Keratinocyte (primary cell): ENCODE measurements at regions not wholly inside any gene's neighbourhood (a gene's known extent, or its start where the extent isn't known, plus 50 kb on each side); places are given as distances from the start of the nearest gene placed in this dataset.

Experiments
- DNase-seq: peaks from one replicate; pipeline ENCODE4 v3.0.0-alpha.2; 2011; ENCODE audit warnings: low read depth, missing footprints, low spot score
- FAIRE-seq: peaks from 2 replicates; lab custom pipeline; 2011; peaks lifted over from hg19 to GRCh38; lab: Jason Lieb, UNC
- H2AFZ ChIP-seq: 2 replicates; pipeline ENCODE4 v1.6.0; 2012; ENCODE audit warnings: low read length, control low read depth, inconsistent platforms; ENCODE audit not compliant: control insufficient read depth
- H3K27ac ChIP-seq: 2 replicates; pipeline ENCODE4 v1.5.1; 2011; ENCODE audit warnings: low read length; ENCODE audit not compliant: control insufficient read depth, insufficient read depth
- H3K27me3 ChIP-seq: 3 replicates; pipeline ENCODE4 v1.6.0; 2011; ENCODE audit warnings: low read length; ENCODE audit not compliant: control insufficient read depth, insufficient read depth; ENCODE audit errors: extremely low read depth
- H3K36me3 ChIP-seq, 2 experiments: 2 replicates in 1 of 2; 3 replicates in 1 of 2; pipeline ENCODE4 v1.5.1; 2011; ENCODE audit warnings: low read length in 2 of 2, mild to moderate bottlenecking in 1 of 2; ENCODE audit not compliant: control insufficient read depth in 2 of 2, insufficient read depth in 2 of 2; ENCODE audit errors: extremely low read depth in 1 of 2
- H3K4me1 ChIP-seq: 3 replicates; pipeline ENCODE4 v1.5.1; 2011; ENCODE audit warnings: low read length; ENCODE audit not compliant: control insufficient read depth, insufficient read depth; ENCODE audit errors: extremely low read depth
- H3K4me2 ChIP-seq: 3 replicates; pipeline ENCODE4 v1.6.0; 2011; ENCODE audit warnings: low read depth, low read length; ENCODE audit not compliant: control insufficient read depth, insufficient read depth; ENCODE audit errors: extremely low read depth
- H3K4me3 ChIP-seq, 3 experiments: fragments of 200-600 bp in 1 of 3; sonication (generic) in 1 of 3; 2 replicates in 2 of 3; 3 replicates in 1 of 3; pipeline ENCODE4 v1.5.1; 2011 to 2016; ENCODE audit warnings: low read length in 3 of 3, mild to moderate bottlenecking in 3 of 3, control low read depth in 2 of 3, inconsistent platforms in 1 of 3, low read depth in 1 of 3, mixed read lengths in 1 of 3, mixed run types in 1 of 3, moderate library complexity in 1 of 3; ENCODE audit not compliant: control insufficient read depth in 2 of 3, insufficient read depth in 2 of 3; ENCODE audit errors: extremely low read depth in 1 of 3
- H3K79me2 ChIP-seq: 2 replicates; pipeline ENCODE4 v1.6.0; 2012; ENCODE audit warnings: low read length; ENCODE audit not compliant: control insufficient read depth, insufficient read depth
- H3K9ac ChIP-seq: 3 replicates; pipeline ENCODE4 v1.6.0; 2011; ENCODE audit warnings: low read length; ENCODE audit not compliant: control insufficient read depth, insufficient read depth; ENCODE audit errors: extremely low read depth
- H3K9me1 ChIP-seq: 3 replicates; pipeline ENCODE4 v1.6.0; 2011; ENCODE audit warnings: low read length; ENCODE audit not compliant: control insufficient read depth, insufficient read depth; ENCODE audit errors: extremely low read depth
- H3K9me3 ChIP-seq: 2 replicates; pipeline ENCODE4 v1.5.1; 2012; ENCODE audit warnings: low read depth, low read length; ENCODE audit not compliant: control insufficient read depth
- H4K20me1 ChIP-seq: 3 replicates; pipeline ENCODE4 v1.6.0; 2011; ENCODE audit warnings: low read length; ENCODE audit not compliant: control insufficient read depth, insufficient read depth; ENCODE audit errors: extremely low read depth
- CTCF ChIP-seq, 3 experiments: IDR thresholded peaks in 1 of 3; conservative IDR thresholded peaks in 1 of 3; optimal IDR thresholded peaks in 1 of 3; 2 replicates in 2 of 3; 3 replicates in 1 of 3; pipeline versions ENCODE3 to v1.5.1; 2011; ENCODE audit warnings: low read length in 3 of 3, mild to moderate bottlenecking in 3 of 3, moderate library complexity in 2 of 3, control low read depth in 1 of 3, inconsistent platforms in 1 of 3; ENCODE audit not compliant: insufficient read depth in 2 of 3; ENCODE audit errors: extremely low read depth in 1 of 3
- EZH2 ChIP-seq: IDR thresholded peaks from one replicate; pipeline ENCODE4 v1.6.1; 2012; ENCODE audit warnings: inconsistent platforms, mild to moderate bottlenecking, low read length, moderate library complexity
- dilution Hi-C: fragments of 300-500 bp; cut with MboI; formaldehyde crosslinking; loops from one replicate; pipeline ENCODE4 v1.7.0; 2020; ENCODE audit warnings: low sequenced_read_pairs; ENCODE audit not compliant: extremely low pct_ligation_motif_present

- dilution Hi-C loops: no loop called here
- H3K9me3 ChIP-seq: no peaks in the 10 kb centered on the region
- no peak overlapping the region for H3K4me2 ChIP-seq
- no peaks in the 10 kb centered on the region for H3K36me3 ChIP-seq
- peaks cover 31% of the 10 kb centered on the region for H3K4me1 ChIP-seq
- no peak for DNase-seq
- no peaks in the 10 kb centered on the region for H3K27me3 ChIP-seq
- H3K9me1 ChIP-seq: no peaks in the 10 kb centered on the region
- H2AFZ ChIP-seq: no peak overlapping the region
- FAIRE-seq: no peak
- no peak overlapping the region for H3K4me3 ChIP-seq
- H4K20me1 ChIP-seq: no peaks in the 10 kb centered on the region
- TF ChIP-seq CTCF (optimal IDR thresholded peaks at IDR 0.05 in 1 of 3, IDR thresholded peaks at IDR 0.05 in 1 of 3, conservative IDR thresholded peaks at IDR 0.05 in 1 of 3; ENCODE audit: extremely low read depth in 1 of 3, insufficient read depth in 2 of 3, low read length in 3 of 3) (no peak), EZH2 (no peak)
- H3K79me2 ChIP-seq: no peaks in the 10 kb centered on the region
- no peak overlapping the region for H3K9ac ChIP-seq
- H3K27ac ChIP-seq: no peak overlapping the region
Observed at GRCh38 chr21:38995731-38996130, 187.5 kb downstream of the PSMG1 start.

- FAIRE-seq (no peak), DNase-seq (no peak)
- TF ChIP-seq EZH2 (no peak), CTCF (optimal IDR thresholded peaks at IDR 0.05 in 1 of 3, IDR thresholded peaks at IDR 0.05 in 1 of 3, conservative IDR thresholded peaks at IDR 0.05 in 1 of 3; ENCODE audit: extremely low read depth in 1 of 3, insufficient read depth in 2 of 3, low read length in 3 of 3) (no peak)
- Histone ChIP-seq H3K9me1 (no peaks in the 10 kb centered on the region), H3K4me2 (no peak overlapping the region), H3K4me1 (peaks cover 31% of the 10 kb centered on the region), H3K36me3 (no peaks in the 10 kb centered on the region), H3K9ac (no peak overlapping the region), H3K9me3 (no peaks in the 10 kb centered on the region), H2AFZ (no peak overlapping the region), H3K79me2 (no peaks in the 10 kb centered on the region), H4K20me1 (no peaks in the 10 kb centered on the region), H3K27ac (no peak overlapping the region), H3K4me3 (no peak overlapping the region), H3K27me3 (no peaks in the 10 kb centered on the region)
- dilution Hi-C loops: no loop called here
Observed at GRCh38 chr21:38995071-38995669, 188.1 kb downstream of the PSMG1 start.
